ENCODE measurements at regions not wholly inside any gene's neighbourhood (a gene's known extent, or its start where the extent isn't known, plus 50 kb on each side); places are given as distances from the start of the nearest gene placed in this dataset.

DNA sequence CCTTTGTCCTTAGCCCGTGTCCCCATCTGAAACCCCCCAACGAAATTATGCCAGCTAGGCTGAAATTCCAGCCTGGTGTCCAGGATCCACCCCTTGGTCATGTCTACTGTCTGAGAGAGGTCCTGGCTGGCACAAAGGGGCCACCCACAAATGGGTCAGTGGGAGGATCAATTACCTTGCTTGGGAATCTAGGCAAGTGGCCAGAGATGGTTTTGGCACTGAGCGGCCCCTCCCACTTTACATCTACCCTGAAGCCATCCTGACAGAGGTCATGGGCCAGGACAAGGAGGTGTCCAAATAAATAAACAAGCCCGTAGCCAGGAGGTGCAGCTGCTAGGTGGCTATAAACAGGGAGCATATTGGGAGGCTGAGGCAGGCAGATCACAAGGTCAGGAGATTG, 311.5 kb downstream of the MN1 start:
- DNase-seq, result no peak

DNA sequence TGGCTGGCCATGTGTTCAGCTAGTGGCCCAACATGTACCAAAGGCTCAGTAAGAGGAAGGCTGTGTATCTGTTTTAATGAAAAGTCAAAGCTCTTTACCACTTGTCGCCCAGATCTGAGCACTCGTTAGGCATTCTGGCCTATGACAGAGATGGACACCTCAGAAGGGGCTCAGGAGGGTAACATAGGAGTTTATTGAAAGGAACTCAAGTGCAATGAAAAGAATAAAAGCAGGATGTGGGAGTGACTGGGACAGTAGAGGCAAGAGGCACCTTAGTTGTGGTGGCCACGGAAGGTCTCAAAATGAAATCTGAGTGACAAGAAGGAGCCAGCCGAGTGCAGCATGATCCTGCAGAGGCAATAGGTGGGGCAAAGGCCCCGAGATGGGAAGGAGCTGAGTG, 309.7 kb downstream of the MN1 start:
- DNase-seq, result no peak

GRCh38 chr22:27492566-27493201, 308.9 kb downstream of the MN1 start:
- DNase-seq, result no peak

DNA sequence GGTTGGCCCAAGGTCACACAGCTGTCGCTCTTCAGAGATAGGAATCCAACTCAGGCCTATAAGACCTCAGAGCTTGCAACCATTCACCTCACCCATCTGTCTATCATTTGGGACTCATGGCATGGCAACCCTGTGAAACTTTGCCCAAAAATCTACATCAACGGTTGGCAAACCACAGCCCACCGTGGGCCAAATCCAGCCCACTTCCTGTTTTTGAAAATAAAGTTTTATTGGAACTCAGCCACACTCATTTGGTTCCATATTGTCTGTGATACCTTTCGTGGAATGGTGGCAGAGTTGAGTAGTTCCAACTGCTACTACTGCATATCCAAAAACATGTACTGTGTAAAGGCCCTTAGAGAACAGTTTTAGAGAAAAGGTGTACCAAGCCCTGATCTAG, 307.8 kb downstream of the MN1 start:
- DNase-seq, result no peak

DNA sequence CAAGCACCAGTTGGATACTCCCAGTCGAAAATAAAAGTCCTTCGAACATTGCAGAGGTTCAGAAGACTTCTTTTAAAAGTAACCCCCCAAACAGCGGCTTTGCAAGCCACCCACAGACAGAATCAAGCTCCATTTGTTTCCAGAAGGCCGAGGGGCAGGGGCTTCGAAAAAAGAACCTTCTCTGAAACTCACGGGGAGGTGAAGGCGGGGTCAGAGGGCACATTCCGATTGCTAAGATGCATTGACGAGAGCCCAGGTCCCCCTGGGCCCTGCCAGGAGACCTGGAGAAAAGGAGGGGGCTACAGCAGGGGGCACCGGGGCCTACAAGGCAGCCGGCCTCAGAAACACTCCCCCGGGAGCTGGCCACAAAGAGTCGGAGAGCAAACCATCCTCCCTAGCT, 306.8 kb downstream of the MN1 start:
- DNase-seq, result no peak

DNA sequence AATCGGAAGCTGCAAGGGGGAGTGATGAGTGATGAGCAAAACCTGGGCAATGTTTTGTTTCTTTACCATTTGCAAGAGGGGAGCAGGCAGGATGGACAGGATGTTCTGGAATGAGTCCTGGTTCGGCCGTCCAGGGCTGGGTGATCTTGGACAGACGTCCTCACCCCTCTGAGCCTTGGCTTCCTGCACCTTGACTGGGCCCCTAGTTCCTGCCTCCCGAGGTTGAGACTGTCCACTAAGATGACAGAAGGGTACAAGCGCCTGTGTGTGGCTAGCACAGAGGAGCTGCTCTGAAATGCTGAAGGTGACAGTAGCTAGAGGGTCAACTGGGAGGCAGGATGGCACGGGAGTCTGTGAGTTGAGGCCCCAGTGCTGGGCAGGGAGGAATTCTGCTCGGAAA, 306.2 kb downstream of the MN1 start:
- no peak for DNase-seq

DNA sequence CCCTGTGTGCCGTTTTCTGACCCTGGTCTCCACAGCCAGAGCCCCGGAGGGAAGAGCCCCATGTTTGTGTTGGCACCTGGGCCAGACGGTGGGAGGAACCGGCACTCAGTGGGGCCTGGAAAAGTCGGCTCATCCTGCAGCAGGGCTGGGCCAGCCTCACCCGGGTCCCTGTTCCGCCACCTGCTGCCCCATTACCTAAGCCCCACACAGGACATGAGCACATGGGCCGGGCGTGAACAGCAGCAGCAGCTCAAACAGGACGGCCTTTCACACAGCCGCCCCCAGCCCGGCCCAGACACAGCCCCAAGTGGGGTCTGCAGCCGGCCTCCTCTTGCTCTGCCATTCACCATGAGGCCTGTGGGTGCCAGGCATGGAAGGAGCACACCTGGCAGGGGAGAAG, 302.4 kb downstream of the MN1 start:
- DNase-seq, result no peak

DNA sequence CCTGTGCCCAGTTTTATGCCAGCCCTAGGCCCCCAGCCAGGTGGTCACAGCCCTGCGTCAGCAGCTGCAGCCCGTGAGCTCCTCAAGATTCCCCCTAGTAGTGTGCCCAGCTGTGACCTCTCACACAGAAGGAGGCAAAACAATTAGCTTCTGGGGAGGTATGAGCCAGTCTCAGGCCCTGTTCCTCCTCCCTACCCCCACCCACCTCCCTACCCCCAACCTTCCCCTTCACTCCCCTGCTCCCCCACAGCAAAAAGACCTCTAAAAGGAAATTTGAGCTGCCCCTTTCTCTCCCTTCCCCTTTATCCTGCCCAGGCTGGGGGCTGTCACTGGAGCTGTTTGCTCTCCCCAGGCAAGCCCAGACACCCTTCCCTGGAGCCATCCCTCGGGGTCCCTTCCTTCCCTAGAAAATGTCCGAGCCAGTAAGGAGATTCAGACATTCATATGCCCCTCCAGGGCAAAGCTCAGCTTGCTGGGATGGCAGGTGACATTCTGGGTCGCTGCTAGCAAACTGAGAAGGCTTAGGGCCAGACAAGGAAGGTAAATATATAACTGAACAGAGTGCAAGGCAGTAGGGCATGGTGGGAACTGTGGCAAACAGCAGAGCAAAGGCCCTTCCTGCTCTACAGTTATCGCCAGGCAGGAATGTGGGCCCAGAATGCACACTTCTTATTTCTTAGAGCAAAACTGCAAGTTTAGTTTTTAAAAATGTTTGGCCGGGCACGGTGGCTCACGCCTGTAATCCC, 300.2 kb downstream of the MN1 start:
- DNase-seq, result no peak

- DNase-seq, result no peak
Measured at GRCh38 chr22:27502327-27502726, 299.2 kb downstream of the MN1 start.

DNA sequence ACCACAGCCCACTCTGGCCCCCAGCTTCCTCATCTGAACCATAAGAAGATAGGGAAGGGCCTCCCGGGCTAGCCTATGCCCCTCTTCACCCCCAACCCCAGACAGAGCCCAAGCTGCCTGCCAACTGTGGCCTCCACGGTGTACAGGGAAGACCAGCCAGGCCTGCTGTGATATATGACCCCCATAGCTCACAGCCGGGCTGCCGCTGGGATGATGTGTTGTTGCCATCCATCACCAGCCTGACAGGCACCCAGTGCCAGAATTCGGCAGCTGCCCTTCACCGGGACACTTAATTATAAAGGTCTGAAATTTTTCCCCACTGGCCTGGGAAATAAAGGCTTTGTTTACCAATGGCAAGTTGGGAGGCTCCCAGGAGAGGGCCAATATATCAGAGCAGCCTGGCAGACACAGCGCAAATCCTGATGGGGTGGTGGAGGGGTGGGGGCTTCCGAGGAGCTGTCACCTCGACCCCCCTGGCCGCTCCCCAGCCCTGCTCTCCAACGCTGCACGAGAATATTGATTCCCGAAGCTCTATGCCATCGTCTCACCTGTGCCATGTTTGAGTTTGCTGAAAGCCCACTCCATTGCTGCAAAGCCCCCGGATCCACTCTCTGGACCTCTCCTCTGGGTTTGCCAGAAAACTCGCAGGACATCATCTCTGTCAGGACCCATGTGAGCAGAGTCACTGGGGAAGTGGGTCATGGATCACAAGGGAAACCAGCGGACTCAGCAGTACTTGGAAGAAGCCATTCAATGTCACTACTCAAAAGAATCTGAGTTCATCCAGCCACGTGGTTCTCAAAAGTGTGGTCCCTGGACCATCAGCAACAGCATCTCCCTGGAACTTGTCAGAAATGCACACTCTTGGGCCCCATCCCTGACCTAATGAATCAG, 296.9 kb downstream of the MN1 start:
- DNase-seq, result no peak

GRCh38 chr22:27507111-27507611, 294.4 kb downstream of the MN1 start:
- no peak for DNase-seq

GRCh38 chr22:27507935-27508526, 293.5 kb downstream of the MN1 start:
- DNase-seq, result peak; percentile 6

- no peak for DNase-seq
Measured at GRCh38 chr22:27509132-27509920, 292.2 kb downstream of the MN1 start.

GRCh38 chr22:27510024-27510423, 291.5 kb downstream of the MN1 start:
- no peak for DNase-seq

DNA sequence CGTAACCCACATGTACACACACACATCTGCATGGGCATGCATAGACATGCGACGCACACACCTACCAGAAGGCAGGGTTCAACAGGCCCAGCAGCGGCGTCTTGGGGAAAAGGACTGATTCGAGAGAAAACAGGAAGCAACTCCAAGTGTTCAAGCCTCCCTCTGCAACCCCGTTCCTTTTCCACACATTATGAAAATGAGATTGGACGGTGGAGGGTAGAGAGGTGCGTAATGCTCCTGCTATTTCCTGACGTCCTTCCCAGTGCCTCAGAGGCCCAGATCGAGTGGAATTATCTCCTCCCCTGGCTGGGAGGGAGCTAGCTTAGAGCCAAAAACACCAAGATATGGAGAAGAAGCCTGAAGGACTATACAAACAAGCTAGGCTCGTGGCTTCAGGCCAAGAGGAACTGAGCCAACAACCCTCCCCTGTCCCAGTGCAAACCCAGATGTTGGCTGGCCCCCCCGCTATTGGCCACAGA, 289.2 kb downstream of the MN1 start:
- DNase-seq, result no peak

DNA sequence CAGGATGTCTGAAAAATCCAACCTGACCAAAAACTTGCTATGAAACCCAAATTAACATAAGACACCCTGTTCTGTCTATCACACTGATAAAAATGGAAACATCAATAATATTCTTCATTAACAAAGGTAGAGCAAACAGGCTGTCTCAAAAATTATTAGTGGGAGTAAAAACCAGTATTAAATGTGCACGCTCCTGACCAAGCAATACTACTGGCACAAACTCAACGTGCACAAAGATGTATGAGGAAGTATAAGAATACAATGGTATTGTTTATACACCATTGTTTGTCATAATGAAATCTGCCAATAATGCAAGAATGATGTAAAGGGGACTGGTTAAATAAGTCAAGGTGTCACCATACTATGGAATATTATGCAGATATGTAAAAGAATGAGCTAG, 288.5 kb downstream of the MN1 start:
- no peak for DNase-seq

GRCh38 chr22:27514601-27515523, 286.7 kb downstream of the MN1 start:
- DNase-seq, result no peak

GRCh38 chr22:27517361-27518155, 284.0 kb downstream of the MN1 start:
- no peak for DNase-seq

- DNase-seq, result no peak
Measured at GRCh38 chr22:27518531-27519340, 282.8 kb downstream of the MN1 start.

All from hematopoietic multipotent progenitor cell treated with erythropoietin and hydrocortisone succinate and interleukin-3 and kit ligand, for 6 days (in vitro differentiated cells).